HG03103 (cell line): ENCODE measurements at regions not wholly inside any gene's neighbourhood (a gene's known extent, or its start where the extent isn't known, plus 50 kb on each side); places are given as distances from the start of the nearest gene placed in this dataset.

Experiments
- ATAC-seq: cut with Tn5 transposase; IDR thresholded peaks from one replicate; pipeline ENCODE4 v1.9.1; 2021; ENCODE audit warnings: low read depth; ENCODE audit not compliant: unreplicated experiment

- ATAC-seq, result no peak
These were observed 885.3 kb downstream of the SI start for GRCh38 chr3:164192974-164193373.

- no peak for ATAC-seq
These were observed 887.7 kb downstream of the SI start for GRCh38 chr3:164190566-164190965.

GRCh38 chr3:164186095-164186494 is 892.2 kb downstream of the SI start:
- ATAC-seq, result no peak

GRCh38 chr3:164179110-164179774 is 899.1 kb downstream of the SI start:
- no peak for ATAC-seq

GRCh38 chr3:164174059-164174458 is 904.2 kb downstream of the SI start:
- no peak for ATAC-seq

GRCh38 chr3:164155400-164155799 is 922.9 kb downstream of the SI start:
- ATAC-seq, result no peak

GRCh38 chr3:164144824-164145223 is 933.5 kb downstream of the SI start:
- ATAC-seq, result no peak

GRCh38 chr3:164132878-164133277 is 945.4 kb downstream of the SI start:
- no peak for ATAC-seq

GRCh38 chr3:164113371-164114332 is 964.6 kb downstream of the SI start:
- no peak for ATAC-seq

- no peak for ATAC-seq
These were observed 981.9 kb downstream of the SI start for GRCh38 chr3:164096352-164096751.

GRCh38 chr3:164095949-164096348 is 982.3 kb downstream of the SI start:
- no peak for ATAC-seq

GRCh38 chr3:164095279-164095678 is 983.0 kb downstream of the SI start:
- no peak for ATAC-seq

- no peak for ATAC-seq
These were observed 983.8 kb downstream of the SI start for GRCh38 chr3:164094546-164094945.

- ATAC-seq, result no peak
These were observed 998.1 kb downstream of the SI start for GRCh38 chr3:164080208-164080607.

- no peak for ATAC-seq
These were observed 1014.0 kb downstream of the SI start for GRCh38 chr3:164064298-164064697.

- no peak for ATAC-seq
These were observed 1017.4 kb downstream of the SI start for GRCh38 chr3:164060923-164061322.

- no peak for ATAC-seq
These were observed 1028.4 kb downstream of the SI start for GRCh38 chr3:164049847-164050246.

GRCh38 chr3:164048451-164048850 is 1029.8 kb downstream of the SI start:
- no peak for ATAC-seq

GRCh38 chr3:164040991-164041390 is 1037.3 kb downstream of the SI start:
- no peak for ATAC-seq

- no peak for ATAC-seq
These were observed 1048.1 kb downstream of the SI start for GRCh38 chr3:164030194-164030593.

GRCh38 chr3:164024786-164025185 is 1053.5 kb downstream of the SI start:
- ATAC-seq, result no peak

- no peak for ATAC-seq
These were observed 1054.8 kb downstream of the SI start for GRCh38 chr3:164023480-164023879.
